Skin epidermis (tissue), 12 donors: ENCODE measurements at regions not wholly inside any gene's neighbourhood (a gene's known extent, or its start where the extent isn't known, plus 50 kb on each side); places are given as distances from the start of the nearest gene placed in this dataset.

ENCODE experiments used
- H3K27ac ChIP-seq, 21 experiments: fragments of 200-600 bp; sonication (generic) in 11 of 21; one replicate each; pipeline ENCODE4 v1.5.0; 2020; ENCODE audit warnings: mild to moderate bottlenecking in 3 of 21, inconsistent platforms in 2 of 21, moderate library complexity in 2 of 21
- H3K4me3 ChIP-seq, 7 experiments: fragments of 200-600 bp; sonication (generic) in 2 of 7; one replicate each; pipeline ENCODE4 v1.5.0; 2020; ENCODE audit warnings: inconsistent platforms in 2 of 7, mild to moderate bottlenecking in 2 of 7, moderate library complexity in 1 of 7

DNA sequence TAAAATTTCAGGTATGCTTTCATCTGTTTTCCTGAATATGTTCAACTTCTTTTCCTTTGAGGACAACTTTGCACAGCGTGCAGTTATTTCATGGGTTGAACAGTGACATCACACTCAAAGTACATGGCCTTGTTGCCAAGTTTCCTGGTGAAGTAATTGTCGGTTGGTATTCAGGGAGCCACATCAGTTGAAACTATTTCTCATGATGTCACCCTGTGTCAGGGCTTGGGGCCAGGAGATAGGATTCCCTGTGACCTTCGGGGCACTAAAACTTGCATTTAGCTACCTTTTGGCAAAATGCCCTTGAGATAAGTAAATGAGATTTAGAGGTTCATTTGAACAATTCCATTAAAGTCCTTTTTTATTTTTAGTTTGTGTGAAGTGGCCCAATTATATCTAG, 383.9 kb downstream of the SH3GL2 start:
- H3K27ac ChIP-seq = no peak overlapping the region
- H3K4me3 ChIP-seq = no peak overlapping the region

DNA sequence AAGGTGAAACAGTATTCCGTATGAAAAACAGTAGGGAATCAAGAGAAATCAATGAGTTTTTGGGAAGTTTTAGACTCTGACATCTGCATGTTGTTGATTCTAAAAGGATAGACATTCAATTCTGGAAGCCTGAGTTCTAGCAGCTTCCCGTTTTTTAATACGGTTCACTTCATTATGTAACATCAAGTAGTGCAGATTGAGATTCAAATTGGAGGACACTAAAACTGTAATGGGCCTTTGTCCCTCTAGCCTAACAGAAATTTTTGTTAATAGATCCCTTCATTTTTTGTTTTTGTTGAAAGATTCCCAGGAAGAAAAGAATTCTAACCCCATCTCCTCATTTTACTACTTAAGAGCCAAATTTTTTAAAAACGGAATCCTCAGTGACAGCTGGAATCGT, 384.6 kb downstream of the SH3GL2 start:
- H3K4me3 ChIP-seq = no peak overlapping the region
- H3K27ac ChIP-seq = no peak overlapping the region

DNA sequence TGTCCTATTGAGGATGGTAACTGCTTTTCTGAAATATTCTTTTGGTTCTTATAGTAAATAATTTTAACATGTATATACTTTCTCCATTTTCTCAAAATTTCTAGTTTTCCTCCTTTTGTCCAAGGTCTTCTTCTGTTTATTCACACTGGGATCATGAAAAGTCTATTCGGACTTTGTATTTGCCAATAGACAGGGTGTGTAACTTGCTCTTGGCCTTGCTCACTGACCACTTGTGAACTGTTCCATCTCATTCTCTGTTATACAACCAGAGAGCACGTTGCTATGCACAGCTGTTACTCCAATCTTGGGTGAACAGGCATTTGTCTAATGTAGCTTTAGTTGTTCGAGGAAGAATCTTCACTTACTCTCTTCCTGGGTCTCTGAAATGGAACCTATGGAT, 388.9 kb downstream of the SH3GL2 start:
- no peak overlapping the region for H3K27ac ChIP-seq
- H3K4me3 ChIP-seq = no peak overlapping the region

DNA sequence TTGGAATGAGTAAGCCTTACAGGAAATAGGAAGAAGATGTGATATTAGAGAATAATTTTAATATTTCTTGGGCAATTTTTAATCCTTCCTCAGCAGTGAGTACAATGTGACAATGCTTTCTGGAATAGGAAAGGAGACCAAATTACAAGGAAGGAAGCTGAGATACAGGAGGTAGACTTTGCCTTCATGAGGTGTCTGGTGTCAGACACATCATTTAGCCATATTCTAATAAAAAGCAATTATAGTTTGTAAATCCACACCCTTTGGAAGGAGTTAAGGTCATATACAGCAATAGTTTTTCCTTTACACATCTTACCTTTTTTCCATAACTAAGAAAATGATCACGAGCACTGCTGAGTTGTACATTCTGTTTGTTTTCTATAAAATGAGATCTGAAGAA, 390.4 kb downstream of the SH3GL2 start:
- H3K27ac ChIP-seq = no peak overlapping the region

DNA sequence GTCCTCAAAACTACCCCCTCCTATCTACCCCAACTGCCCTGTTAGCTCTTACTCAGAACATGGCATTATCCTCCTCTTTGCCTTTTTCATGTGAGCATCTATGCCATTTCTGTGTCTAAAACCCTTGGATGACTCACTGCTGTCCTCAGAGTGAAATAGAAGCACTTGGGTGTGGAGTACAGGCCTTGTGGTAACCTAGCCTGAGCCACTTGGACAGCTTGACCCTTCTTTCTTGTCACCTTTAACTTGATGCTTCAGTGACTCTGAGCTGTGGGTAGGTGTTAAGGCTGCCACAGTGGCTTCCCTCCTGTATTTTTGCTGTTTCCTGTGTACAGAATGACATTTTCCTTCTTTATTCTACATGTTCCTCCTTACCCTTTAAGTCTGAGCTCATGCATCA, 391.4 kb downstream of the SH3GL2 start:
- H3K4me3 ChIP-seq = no peak overlapping the region
- H3K27ac ChIP-seq = no peak overlapping the region

More for the DNA sequence above, 390.4 kb downstream of the SH3GL2 start:
- H3K4me3 ChIP-seq = no peak overlapping the region

DNA sequence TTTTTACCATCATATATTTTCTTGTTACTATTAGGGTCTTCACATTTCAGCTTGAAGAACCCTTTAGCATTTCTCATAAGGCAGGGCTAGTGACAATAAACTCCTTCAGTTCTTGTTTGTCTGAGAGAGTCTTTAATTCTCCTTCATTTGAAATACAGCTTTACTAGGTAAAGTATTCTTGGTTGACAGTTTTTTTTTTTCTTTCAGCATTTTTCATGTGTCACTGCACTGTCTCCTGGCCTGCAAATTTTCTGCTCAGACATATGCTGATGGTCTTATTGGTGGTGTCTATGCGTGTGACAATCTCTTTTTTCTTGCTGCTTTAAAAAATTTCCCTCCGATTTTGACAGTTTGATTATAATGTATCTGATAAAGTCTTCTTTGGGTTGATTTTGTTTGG, 399.9 kb downstream of the SH3GL2 start:
- no peak overlapping the region for H3K27ac ChIP-seq
- H3K4me3 ChIP-seq = no peak overlapping the region

DNA sequence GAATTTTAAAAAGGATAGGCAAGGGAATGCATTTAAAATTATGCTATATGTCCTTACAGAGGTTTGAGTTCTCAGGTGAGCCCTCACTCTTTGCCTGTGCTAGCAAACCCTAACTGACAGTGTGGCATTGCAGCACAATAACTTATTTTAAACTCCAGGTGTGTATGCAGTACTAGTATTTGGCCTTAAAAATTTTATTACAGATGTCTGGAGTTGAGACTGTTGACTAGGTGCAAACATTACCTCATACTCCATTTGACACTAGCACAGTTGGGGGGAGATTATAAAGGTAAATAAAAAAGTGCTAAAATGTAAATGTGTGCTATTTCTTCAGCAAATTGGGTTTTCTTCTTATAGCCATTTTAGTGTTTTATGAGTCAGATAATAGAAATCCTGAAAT, 407.7 kb downstream of the SH3GL2 start:
- Histone ChIP-seq H3K27ac (no peak overlapping the region), H3K4me3 (no peak overlapping the region)

DNA sequence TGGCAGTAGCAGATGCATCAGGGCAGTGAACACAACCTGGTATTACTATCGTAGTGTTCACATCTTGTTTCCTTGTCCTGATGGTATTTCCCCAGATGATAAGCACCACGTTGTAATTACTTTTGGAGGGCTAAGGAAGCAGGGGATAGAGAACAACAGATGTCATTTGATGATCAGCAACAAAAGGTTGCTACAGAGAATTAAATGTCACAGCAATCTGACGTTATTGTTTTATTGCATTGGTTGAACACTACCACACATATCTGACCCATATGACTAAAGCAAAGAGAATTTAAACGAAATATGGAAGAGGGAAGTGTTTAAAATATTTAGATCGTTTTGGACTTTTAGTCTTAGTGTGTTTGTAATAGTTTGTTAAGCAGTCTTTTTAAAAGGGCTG, 408.3 kb downstream of the SH3GL2 start:
- no peak overlapping the region for H3K27ac ChIP-seq
- H3K4me3 ChIP-seq = no peak overlapping the region

DNA sequence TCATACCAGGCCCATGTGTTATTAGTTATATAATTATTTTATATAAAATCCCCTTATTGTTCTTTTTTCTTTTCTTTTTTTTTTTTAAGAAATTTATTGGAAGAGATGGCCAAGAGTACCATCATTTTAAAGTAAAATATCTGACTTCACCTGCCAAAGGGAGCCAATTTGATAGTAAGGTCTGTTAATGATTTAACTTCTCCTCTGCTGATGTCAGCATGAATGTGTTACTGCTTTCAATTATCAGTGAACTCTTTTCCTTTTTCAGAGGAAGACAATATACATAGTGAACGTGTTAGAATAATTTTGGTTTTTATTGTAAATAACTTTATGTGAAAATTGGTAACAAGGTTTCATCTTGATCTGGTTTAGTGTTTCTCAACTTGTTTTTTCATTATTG, 409.6 kb downstream of the SH3GL2 start:
- H3K4me3 ChIP-seq = no peak overlapping the region
- H3K27ac ChIP-seq = no peak overlapping the region

DNA sequence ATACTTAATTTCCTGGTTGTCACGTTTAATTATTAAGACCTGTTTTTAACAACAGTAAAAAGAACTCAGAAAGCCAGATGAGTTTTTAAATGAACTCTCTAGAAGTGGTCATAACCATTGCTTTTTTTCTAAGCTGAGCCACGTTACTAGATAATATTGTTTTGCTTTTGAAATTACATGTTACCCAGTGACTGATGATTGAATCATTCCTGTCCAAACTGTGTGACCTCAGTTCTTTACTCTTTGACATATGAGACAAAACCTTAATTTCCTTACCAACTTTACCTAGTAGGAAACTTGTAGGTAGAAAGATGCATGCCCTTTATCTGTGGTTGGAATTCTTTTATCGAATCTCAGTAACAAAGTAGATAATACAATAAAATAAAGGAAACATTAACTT, 411.7 kb downstream of the SH3GL2 start:
- no peak overlapping the region for H3K27ac ChIP-seq
- no peak overlapping the region for H3K4me3 ChIP-seq

DNA sequence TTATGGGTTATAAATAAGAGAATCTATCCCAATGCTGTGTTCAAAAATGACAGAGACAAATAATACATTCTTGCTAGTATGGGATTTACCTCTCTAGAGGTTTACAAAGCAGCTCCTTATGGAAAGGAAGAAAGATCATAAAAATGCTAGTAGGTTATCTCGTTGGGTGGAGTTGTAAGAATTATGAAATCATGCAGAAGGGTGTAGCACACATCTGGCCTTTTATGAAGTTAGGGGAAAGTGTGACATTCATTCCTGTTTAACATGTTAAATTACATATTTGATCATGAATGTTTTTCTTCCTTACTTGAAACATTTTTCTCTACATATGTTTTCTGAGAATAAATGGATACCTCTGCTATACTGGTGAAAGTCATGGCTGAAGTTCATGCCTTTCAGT, 414.2 kb downstream of the SH3GL2 start:
- H3K4me3 ChIP-seq = no peak overlapping the region
- H3K27ac ChIP-seq = no peak overlapping the region

DNA sequence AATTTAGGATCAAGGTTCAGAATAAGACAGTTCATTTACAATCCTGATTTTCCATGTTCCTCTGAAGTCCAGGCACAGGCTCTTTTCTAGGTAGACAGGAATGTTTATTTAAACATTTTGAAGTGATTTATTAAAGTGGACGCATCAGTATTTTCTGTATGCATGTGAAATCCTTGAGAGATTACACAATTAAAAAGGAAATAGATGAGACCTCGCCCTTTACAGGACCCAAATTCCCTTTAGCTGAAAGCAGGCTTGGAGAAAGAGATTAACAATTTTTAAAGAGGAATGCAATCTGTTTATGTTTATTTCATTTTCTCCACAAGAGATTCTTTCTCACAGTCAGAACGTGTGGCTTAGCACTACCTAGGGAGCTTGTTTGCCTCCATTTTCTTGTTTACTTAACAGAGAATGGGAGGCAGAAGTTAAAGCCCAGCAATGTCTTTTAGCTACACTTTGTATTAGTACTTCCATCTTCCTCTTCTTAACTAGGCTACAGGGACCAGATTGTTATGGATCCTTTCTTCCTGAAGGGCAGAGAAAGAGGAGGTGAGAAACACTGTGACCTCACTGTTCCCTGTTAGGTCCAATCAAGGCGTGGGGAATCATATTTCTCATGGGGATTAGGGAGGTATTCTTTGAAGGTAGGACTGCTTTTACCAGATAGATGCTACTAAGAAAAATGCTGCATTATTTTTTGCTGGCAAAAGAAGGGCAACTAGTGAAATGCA, 416.0 kb downstream of the SH3GL2 start:
- H3K27ac ChIP-seq = no peak overlapping the region

DNA sequence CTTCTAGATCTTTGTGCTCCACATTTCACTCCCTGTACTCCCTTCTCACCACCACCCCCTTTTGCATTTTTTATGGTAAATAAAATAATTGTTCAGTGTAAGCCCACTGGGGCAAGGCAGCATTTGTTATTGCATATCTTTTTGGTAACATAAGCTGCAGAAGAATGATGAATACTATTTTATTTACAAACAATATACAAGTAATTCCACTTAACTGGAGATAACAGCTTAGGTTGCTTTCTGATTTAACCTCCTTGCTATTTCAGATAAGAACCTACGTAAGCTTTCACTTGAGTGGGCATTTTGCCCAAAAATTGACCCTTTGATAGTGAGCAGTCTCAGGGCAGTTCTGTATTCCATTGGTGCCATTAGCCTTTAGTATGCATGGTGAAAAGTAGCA, 417.9 kb downstream of the SH3GL2 start:
- H3K4me3 ChIP-seq = no peak overlapping the region
- no peak overlapping the region for H3K27ac ChIP-seq

More for the DNA sequence above, 416.0 kb downstream of the SH3GL2 start:
- no peak overlapping the region for H3K4me3 ChIP-seq

DNA sequence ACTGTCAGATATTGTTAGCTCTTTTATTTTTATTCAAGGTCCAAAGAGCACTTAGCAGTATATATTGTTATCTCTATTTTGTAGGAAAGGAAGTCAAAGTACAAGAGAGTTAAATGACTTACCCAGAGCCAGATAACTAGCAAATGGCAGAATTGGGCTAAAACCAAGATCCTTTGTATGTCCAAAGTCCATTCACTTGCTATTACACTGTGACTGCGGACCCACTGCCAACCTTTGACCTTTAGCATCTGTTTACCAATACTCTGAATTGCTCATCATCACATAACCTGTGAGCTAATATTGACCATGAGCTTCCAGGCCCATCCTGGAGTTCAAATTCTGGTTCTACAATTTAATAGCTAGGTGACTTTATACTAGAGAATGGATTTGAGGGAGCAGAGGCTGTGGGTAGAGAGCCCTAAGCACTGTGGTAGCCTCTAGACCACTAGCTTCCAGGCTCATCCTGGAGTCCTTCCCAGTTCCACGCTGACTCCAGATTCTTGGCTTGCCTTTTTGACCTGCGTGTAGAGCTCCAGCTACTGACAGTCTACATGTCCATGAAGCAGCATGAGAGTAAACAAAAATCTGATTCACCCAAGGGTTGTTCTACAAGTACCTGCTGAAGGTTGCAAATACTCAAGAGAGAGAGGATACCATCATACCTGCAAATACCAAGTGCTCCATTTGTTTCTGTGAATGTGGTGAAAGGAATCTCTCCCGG, 424.0 kb downstream of the SH3GL2 start:
- Histone ChIP-seq H3K27ac (no peak overlapping the region), H3K4me3 (no peak overlapping the region)

DNA sequence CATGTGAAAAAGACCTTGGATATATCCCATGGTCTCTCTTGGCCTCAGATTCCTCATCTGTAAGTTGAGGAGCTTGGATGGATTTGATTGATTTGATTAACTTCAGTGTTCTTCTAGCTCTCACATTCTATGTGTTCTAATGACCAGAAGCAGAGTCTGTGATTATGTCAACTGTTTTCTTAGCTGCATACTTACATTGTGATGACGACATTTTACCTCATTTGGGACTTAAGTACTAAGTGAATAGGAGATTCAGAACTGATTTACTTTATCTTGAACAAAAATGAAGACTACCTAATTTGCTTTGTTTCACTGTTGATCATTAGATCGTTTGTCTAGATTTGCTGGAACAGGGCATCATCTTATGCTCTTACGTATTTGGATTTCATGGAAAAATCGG, 427.7 kb downstream of the SH3GL2 start:
- Histone ChIP-seq H3K4me3 (no peak overlapping the region), H3K27ac (no peak overlapping the region)

DNA sequence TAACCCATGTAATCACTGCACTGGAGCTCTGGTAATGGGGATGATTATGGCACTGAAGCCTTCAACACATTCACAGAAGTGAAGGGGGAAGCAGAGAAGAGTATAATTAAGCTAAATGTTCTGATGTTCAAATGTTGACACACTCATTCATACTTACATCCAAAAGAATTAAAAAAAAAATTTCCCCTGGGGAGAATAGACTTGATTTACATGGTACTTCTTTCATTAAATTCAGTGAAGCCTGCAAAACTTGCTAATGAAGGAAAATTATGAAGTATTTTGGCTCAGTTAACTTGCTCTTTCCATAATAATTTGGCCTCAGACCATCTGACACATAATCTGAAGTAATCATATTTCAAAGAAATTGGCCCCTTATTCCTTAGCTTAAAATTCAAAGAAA, 428.8 kb downstream of the SH3GL2 start:
- H3K4me3 ChIP-seq = no peak overlapping the region

DNA sequence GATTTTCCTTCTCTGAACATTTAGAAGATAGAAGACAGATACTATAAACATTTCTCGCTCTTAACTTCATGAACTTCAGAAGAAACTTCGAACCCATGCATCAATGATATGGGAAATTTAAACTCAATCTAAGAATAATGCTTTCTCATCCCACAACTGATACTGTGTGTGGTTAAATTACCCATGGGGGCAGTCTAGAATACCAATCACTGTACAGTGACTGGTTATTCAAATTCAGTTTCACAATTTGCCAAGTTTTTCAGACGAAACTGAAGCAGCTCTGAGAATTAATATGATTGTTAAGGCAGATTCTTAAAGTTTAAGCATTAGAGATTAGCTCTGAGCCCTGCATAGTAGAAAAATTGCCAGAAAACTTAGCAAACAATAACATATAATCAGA, 431.0 kb downstream of the SH3GL2 start:
- H3K4me3 ChIP-seq = no peak overlapping the region
- H3K27ac ChIP-seq = no peak overlapping the region

More for the DNA sequence above, 428.8 kb downstream of the SH3GL2 start:
- no peak overlapping the region for H3K27ac ChIP-seq

DNA sequence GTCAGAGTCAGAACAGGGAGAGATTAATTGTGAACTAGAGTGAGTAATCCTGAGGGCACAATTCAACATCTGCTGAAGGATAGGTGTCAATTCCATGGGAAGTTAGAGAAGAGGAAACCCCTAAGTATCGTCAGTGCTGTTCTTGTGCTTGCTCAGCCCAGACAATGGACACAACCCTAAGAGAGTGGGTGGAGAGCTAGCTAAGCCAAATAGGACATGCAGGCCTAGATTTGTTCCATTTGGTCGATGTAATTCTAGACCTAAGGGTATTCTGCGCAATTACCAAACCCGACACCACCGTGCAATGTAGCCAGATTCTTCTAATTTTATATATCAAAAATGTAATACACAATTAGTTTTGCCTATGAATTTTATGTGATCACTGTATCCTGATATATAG, 431.6 kb downstream of the SH3GL2 start:
- Histone ChIP-seq H3K4me3 (no peak overlapping the region), H3K27ac (no peak overlapping the region)

DNA sequence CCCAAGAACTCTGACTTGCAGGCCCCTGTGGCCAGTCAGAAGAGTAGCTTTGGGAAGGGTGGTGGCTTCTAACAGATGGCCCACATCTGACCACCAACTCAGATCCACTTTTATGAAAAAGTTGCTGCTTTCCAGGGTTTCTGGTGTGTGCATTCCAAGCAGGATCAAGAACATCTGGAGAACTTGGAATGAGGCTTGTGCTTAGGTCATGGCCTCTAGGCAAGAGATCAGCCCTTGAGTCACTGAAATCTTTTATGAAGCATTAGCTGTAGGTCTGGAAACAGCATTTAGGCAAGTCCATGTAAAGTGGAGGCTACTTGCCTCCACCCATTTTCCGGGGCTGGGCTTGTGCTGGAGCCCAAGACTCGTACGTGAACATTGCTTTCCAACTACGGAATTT, 433.3 kb downstream of the SH3GL2 start:
- H3K27ac ChIP-seq = no peak overlapping the region
- no peak overlapping the region for H3K4me3 ChIP-seq

DNA sequence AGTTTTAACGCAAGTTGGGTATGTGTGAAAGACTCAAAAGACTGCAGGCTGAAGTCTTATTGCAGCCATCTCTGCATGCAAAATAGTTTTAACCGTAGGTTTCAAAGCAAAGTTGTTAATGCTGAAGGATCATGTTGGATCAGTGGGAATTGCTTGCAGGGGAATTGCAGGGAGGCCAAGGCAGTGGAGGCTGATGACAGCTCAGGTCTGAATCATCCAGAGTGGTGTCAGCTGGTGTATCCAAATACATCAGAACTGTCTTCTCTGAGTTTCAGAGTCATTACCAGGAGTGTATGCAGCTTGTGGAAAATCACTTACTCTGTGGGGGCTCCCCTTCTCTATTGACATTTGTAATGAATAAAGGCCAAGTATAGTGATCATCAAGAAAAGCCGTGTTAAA, 435.7 kb downstream of the SH3GL2 start:
- Histone ChIP-seq H3K4me3 (no peak overlapping the region), H3K27ac (no peak overlapping the region)

DNA sequence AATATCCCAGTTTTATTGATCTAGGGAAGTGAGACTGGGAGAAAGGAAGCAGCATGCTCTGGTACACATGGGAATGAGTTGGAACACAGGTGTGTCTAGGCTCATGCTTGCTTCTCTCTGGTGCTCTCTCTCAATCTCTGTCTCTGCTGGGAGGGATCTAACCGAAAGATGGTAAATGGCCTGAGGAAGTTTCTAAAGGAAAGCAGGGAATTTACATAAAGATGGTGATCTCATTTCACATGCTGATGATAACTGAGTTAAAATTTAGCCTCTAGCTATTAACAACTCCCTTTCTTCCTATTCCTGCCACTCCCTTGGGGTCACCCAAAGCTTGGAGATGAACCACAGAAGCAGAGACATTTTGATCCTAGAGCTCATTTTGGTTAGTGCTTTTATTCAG, 436.2 kb downstream of the SH3GL2 start:
- H3K4me3 ChIP-seq = no peak overlapping the region
- H3K27ac ChIP-seq = no peak overlapping the region

DNA sequence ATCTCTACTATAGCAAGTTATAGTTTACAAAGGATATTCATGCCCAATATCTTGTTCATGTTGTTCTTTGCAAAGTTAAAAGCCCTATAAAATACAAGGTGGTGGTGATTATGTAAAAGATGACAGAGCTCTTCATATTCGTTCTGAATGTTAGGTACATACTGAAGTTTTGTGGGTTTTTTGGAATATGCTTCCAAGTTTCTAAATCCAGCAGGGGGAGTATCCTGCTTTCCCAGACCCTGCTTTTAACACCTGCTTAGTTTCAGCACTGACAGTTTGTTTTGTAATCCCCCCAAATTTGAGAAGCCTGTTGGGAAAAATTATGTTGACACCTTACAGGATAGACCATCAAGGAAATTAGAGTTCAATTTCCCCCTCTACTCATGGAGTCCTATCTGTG, 438.3 kb downstream of the SH3GL2 start:
- Histone ChIP-seq H3K4me3 (no peak overlapping the region), H3K27ac (no peak overlapping the region)
